WTC11 (cell line): ENCODE measurements at regions not wholly inside any gene's neighbourhood (a gene's known extent, or its start where the extent isn't known, plus 50 kb on each side); places are given as distances from the start of the nearest gene placed in this dataset.

Source experiments
- AFF4 ChIP-seq: sonication (generic); formaldehyde crosslinking; IDR thresholded peaks from 2 replicates; pipeline ENCODE4 v1.8.1; 2023; ENCODE audit warnings: mild to moderate bottlenecking, missing genetic modification reagents, borderline replicate concordance
- ATF2 ChIP-seq: sonication (generic); formaldehyde crosslinking; IDR thresholded peaks from 2 replicates; pipeline ENCODE4 v1.8.1; 2022; ENCODE audit warnings: low read depth, missing genetic modification reagents, borderline replicate concordance
- CBFB ChIP-seq: sonication (generic); formaldehyde crosslinking; IDR thresholded peaks from 2 replicates; pipeline ENCODE4 v1.8.1; 2022; ENCODE audit warnings: mild to moderate bottlenecking, low read depth, missing genetic modification reagents
- E2F5 ChIP-seq: sonication (generic); formaldehyde crosslinking; IDR thresholded peaks from 2 replicates; pipeline ENCODE4 v1.8.1; 2022; ENCODE audit warnings: mild to moderate bottlenecking, moderate library complexity, missing genetic modification reagents
- ELF4 ChIP-seq: sonication (generic); formaldehyde crosslinking; IDR thresholded peaks from 2 replicates; pipeline ENCODE4 v1.8.1; 2022; ENCODE audit warnings: low read depth, mild to moderate bottlenecking, moderate library complexity, missing genetic modification reagents
- GABPB1 ChIP-seq: sonication (generic); formaldehyde crosslinking; IDR thresholded peaks from 2 replicates; pipeline ENCODE4 v1.8.1; 2023; ENCODE audit warnings: mild to moderate bottlenecking, missing genetic modification reagents
- NR2C2 ChIP-seq: sonication (generic); formaldehyde crosslinking; IDR thresholded peaks from 2 replicates; pipeline ENCODE4 v1.8.0; 2022; ENCODE audit warnings: mild to moderate bottlenecking, missing genetic modification reagents
- SP1 ChIP-seq: sonication (generic); formaldehyde crosslinking; conservative IDR thresholded peaks from 2 replicates; pipeline ENCODE4 v1.8.1; 2022; ENCODE audit warnings: missing genetic modification reagents
- TEAD1 ChIP-seq: sonication (generic); formaldehyde crosslinking; IDR thresholded peaks from 2 replicates; pipeline ENCODE4 v1.8.0; 2022; ENCODE audit warnings: mild to moderate bottlenecking, missing genetic modification reagents
- USF1 ChIP-seq: sonication (generic); formaldehyde crosslinking; IDR thresholded peaks from 2 replicates; pipeline ENCODE4 v1.8.0; 2022; ENCODE audit warnings: mild to moderate bottlenecking, missing genetic modification reagents
- ZNF232 ChIP-seq: sonication (generic); formaldehyde crosslinking; IDR thresholded peaks from 2 replicates; pipeline ENCODE4 v1.8.0; 2022; ENCODE audit warnings: mild to moderate bottlenecking, missing genetic modification reagents
- TF ChIP-seq, protein P1 (sequence below): sonication (generic); formaldehyde crosslinking; IDR thresholded peaks from 2 replicates; pipeline ENCODE4 v1.8.1; 2023; ENCODE audit warnings: mild to moderate bottlenecking, moderate library complexity, missing genetic modification reagents
- TF ChIP-seq, protein P2 (sequence below): fragments of 200-600 bp; IDR thresholded peaks from 2 replicates; pipeline ENCODE4 v1.8.0; 2022; ENCODE audit warnings: antibody characterized with exemption

- TF ChIP-seq SP1 (CRISPR knock-in tag) = no peak
- TF ChIP-seq, protein P1, sequence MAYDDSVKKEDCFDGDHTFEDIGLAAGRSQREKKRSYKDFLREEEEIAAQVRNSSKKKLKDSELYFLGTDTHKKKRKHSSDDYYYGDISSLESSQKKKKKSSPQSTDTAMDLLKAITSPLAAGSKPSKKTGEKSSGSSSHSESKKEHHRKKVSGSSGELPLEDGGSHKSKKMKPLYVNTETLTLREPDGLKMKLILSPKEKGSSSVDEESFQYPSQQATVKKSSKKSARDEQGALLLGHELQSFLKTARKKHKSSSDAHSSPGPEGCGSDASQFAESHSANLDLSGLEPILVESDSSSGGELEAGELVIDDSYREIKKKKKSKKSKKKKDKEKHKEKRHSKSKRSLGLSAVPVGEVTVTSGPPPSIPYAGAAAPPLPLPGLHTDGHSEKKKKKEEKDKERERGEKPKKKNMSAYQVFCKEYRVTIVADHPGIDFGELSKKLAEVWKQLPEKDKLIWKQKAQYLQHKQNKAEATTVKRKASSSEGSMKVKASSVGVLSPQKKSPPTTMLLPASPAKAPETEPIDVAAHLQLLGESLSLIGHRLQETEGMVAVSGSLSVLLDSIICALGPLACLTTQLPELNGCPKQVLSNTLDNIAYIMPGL = no peak
- TF ChIP-seq, protein P2, sequence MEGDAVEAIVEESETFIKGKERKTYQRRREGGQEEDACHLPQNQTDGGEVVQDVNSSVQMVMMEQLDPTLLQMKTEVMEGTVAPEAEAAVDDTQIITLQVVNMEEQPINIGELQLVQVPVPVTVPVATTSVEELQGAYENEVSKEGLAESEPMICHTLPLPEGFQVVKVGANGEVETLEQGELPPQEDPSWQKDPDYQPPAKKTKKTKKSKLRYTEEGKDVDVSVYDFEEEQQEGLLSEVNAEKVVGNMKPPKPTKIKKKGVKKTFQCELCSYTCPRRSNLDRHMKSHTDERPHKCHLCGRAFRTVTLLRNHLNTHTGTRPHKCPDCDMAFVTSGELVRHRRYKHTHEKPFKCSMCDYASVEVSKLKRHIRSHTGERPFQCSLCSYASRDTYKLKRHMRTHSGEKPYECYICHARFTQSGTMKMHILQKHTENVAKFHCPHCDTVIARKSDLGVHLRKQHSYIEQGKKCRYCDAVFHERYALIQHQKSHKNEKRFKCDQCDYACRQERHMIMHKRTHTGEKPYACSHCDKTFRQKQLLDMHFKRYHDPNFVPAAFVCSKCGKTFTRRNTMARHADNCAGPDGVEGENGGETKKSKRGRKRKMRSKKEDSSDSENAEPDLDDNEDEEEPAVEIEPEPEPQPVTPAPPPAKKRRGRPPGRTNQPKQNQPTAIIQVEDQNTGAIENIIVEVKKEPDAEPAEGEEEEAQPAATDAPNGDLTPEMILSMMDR = no peak
- no peak for TF ChIP-seq ATF2 (CRISPR knock-in tag)
- TF ChIP-seq AFF4 = no peak
- no peak for TF ChIP-seq NR2C2 (CRISPR knock-in tag)
- no peak for TF ChIP-seq ZNF232 (CRISPR knock-in tag)
- TF ChIP-seq E2F5 (CRISPR knock-in tag) = no peak
- TF ChIP-seq CBFB (CRISPR knock-in tag) = no peak
- no peak for TF ChIP-seq TEAD1 (CRISPR knock-in tag)
- no peak for TF ChIP-seq GABPB1
- TF ChIP-seq ELF4 = no peak
- TF ChIP-seq USF1 = no peak
Observed at GRCh38 chr5:125327676-125328075, 581.2 kb upstream of the ZNF608 start.
